ENCODE measurements at regions not wholly inside any gene's neighbourhood (a gene's known extent, or its start where the extent isn't known, plus 50 kb on each side); places are given as distances from the start of the nearest gene placed in this dataset.
A peak's percentile ranks its signal among the peaks of the same experiment; 100 is the strongest.

GRCh38 chr9:135198144-135198543 lies 110.7 kb downstream of the OLFM1 start:
- Histone ChIP-seq H3K4me3 (no peak overlapping the region), H3K27ac (no peak overlapping the region), H3K36me3 (no peaks in the 10 kb centered on the region), H3K27me3 (peaks cover 39% of the 10 kb centered on the region), H3K4me1 (no peaks in the 10 kb centered on the region), H3K9me3 (no peaks in the 10 kb centered on the region)
- no peak for ATAC-seq
- no peak for DNase-seq
- TF ChIP-seq CTCF (IDR thresholded peaks at IDR 0.05) = no peak
- intact Hi-C loops (cut with DNase I) = no loop called here

DNA sequence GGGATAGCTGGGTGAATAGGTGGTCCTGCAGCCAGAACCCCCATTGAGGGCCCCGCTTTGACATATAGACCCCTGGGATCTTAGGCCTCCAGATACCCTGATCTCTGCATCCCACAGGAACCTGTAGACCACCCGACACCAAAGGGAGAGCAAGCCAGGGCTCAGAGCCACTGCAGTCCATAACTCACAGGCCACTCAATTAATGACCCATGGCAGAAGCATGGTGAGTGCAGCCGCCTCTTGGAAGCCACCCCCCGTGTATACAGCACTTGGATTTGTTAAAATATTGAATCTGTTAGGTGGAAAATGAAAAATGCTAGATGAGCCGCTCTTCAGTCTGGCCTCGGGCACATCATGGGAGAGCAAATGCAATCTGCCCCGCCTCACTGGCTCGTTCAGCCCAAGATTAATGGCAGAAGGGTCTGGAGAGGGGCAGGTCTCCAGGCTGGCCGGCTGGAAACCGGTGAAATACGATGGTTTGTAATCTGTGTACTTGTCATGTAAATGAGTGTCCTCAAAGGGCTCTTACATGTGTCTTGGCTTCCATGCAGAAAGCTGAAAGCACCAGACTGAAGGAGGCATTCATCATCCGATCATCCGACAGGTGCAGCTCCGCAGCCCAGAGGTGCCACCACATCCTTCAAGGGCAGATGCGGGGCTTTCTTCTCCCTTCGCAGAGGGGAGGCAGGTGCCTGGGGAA lies 111.3 kb downstream of the OLFM1 start:
- DNase-seq = no peak
- Histone ChIP-seq H3K27me3 (peaks cover 33% of the 10 kb centered on the region), H3K9me3 (no peaks in the 10 kb centered on the region), H3K36me3 (no peaks in the 10 kb centered on the region), H3K4me1 (no peaks in the 10 kb centered on the region), H3K4me3 (no peak overlapping the region), H3K27ac (no peak overlapping the region)
- ATAC-seq = no peak
- intact Hi-C loops (cut with DNase I) = no loop called here
- no peak for TF ChIP-seq CTCF (IDR thresholded peaks at IDR 0.05)

DNA sequence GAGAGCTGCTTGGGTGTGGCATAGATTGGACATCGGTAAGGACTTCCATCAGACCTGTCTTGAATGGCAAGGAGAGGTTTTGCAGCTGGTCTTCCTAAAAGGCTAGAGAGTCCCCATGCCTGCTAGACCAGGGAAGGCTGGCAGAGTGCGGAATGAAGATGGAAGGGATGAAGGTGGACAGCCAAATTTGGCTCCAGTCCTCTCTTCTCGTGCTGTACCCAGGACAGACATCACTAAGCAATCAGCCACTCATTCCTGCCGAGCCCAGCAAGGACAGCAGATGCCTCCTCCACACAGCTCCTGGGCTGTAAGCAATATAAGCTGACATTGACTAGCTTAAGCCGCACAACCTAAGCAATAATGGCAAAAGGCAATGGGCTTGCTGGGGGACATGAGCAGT lies 112.0 kb downstream of the OLFM1 start:
- ATAC-seq = no peak

GRCh38 chr9:135201711-135202110 lies 114.2 kb downstream of the OLFM1 start:
- no peak for TF ChIP-seq CTCF (IDR thresholded peaks at IDR 0.05)
- no peak overlapping the region for H3K27ac ChIP-seq

More for the DNA sequence above, 112.0 kb downstream of the OLFM1 start:
- no peaks in the 10 kb centered on the region for H3K36me3 ChIP-seq
- no peak for DNase-seq
- no peak overlapping the region for H3K4me3 ChIP-seq
- no peak overlapping the region for H3K27ac ChIP-seq
- intact Hi-C loops (cut with DNase I) = no loop called here
- H3K9me3 ChIP-seq = no peaks in the 10 kb centered on the region
- no peaks in the 10 kb centered on the region for H3K4me1 ChIP-seq
- no peak for TF ChIP-seq CTCF (IDR thresholded peaks at IDR 0.05)
- peaks cover 26% of the 10 kb centered on the region for H3K27me3 ChIP-seq

GRCh38 chr9:135204177-135204576 lies 116.7 kb downstream of the OLFM1 start:
- H3K27me3 ChIP-seq = peaks cover 8% of the 10 kb centered on the region
- no peaks in the 10 kb centered on the region for H3K9me3 ChIP-seq
- no peak for TF ChIP-seq CTCF (IDR thresholded peaks at IDR 0.05)
- peak; percentile 70 for ATAC-seq
- H3K36me3 ChIP-seq = no peaks in the 10 kb centered on the region
- no peak overlapping the region for H3K27ac ChIP-seq
- intact Hi-C loops (cut with DNase I) = no loop called here
- no peak for DNase-seq
- no peaks in the 10 kb centered on the region for H3K4me1 ChIP-seq
- no peak overlapping the region for H3K4me3 ChIP-seq

More at GRCh38 chr9:135201711-135202110, 114.2 kb downstream of the OLFM1 start:
- Histone ChIP-seq H3K4me3 (no peak overlapping the region), H3K9me3 (no peaks in the 10 kb centered on the region), H3K4me1 (no peaks in the 10 kb centered on the region), H3K27me3 (peaks cover 26% of the 10 kb centered on the region), H3K36me3 (no peaks in the 10 kb centered on the region)
- no peak for DNase-seq
- ATAC-seq = no peak
- intact Hi-C loops (cut with DNase I) = no loop called here

- intact Hi-C loops (cut with DNase I) = no loop called here
- Histone ChIP-seq H3K36me3 (no peaks in the 10 kb centered on the region), H3K4me1 (no peaks in the 10 kb centered on the region), H3K4me3 (no peak overlapping the region), H3K9me3 (no peaks in the 10 kb centered on the region), H3K27me3 (no peaks in the 10 kb centered on the region), H3K27ac (no peak overlapping the region)
- DNase-seq (no peak), ATAC-seq (no peak)
- TF ChIP-seq CTCF (IDR thresholded peaks at IDR 0.05) = no peak
These were observed 121.7 kb downstream of the OLFM1 start for GRCh38 chr9:135209136-135209535.
